ENCODE measurements at regions not wholly inside any gene's neighbourhood (a gene's known extent, or its start where the extent isn't known, plus 50 kb on each side); places are given as distances from the start of the nearest gene placed in this dataset.

GRCh38 chr12:30874455-30875321, 51.9 kb upstream of the TSPAN11 start:
- no peak for TF ChIP-seq CTCF (IDR thresholded peaks at IDR 0.05; ENCODE audit: poor library complexity)
- no peak for TF ChIP-seq EZH2 (IDR thresholded peaks at IDR 0.05; ENCODE audit: borderline replicate concordance)

All from hepatocyte (in vitro differentiated cells).